Middle frontal gyrus (tissue), 1 donor: ENCODE measurements at regions not wholly inside any gene's neighbourhood (a gene's known extent, or its start where the extent isn't known, plus 50 kb on each side); places are given as distances from the start of the nearest gene placed in this dataset.

ENCODE experiments used
- DNase-seq: peaks from one replicate; pipeline ENCODE4 v3.0.0-alpha.2; 2015; ENCODE audit warnings: low spot score; ENCODE audit errors: extremely low spot score

DNA sequence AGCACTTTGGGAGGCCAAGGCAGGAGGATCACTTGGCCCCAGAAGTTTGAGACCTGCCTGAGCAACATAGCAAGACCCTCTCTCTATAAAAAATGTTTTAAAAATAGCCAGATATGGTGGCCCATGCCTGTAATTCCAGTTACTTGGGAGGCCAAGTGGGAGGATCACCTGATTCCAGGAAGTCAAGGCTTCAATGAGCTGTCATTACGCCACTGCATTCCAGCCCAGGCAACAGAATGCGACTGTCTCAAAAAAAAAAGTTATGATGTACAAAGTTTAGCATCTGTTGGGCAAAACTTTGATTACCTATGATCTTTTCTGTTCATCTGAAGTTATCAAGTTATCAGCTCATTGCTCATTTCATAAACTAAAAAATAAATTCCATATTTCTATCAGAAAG, 504.1 kb upstream of the PKDCC start:
- DNase-seq: no peak

- DNase-seq: no peak
Observed at GRCh38 chr2:41544709-41545108, 503.1 kb upstream of the PKDCC start.

DNA sequence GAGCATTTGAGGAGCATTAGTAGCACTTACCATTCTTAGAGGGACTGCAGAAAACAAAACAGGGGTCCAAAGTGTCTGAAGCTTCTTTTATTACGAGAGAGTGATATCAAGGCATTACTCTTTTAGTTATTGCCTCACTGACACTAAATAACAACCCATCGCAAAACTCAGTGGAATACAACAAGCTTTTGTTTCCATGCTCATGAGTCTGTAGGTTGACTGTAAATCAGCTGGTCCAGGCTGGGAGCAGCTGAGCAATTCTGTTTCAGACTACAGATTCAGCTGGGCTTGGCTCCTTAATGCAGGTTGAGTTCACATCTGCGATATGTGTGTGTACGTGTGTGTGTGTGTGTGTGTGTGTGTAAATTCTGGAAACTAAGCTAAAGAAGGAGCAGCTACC, 501.8 kb upstream of the PKDCC start:
- DNase-seq: no peak

GRCh38 chr2:41568648-41569047, 479.2 kb upstream of the PKDCC start:
- DNase-seq: no peak

GRCh38 chr2:41572154-41572553, 475.7 kb upstream of the PKDCC start:
- no peak for DNase-seq

DNA sequence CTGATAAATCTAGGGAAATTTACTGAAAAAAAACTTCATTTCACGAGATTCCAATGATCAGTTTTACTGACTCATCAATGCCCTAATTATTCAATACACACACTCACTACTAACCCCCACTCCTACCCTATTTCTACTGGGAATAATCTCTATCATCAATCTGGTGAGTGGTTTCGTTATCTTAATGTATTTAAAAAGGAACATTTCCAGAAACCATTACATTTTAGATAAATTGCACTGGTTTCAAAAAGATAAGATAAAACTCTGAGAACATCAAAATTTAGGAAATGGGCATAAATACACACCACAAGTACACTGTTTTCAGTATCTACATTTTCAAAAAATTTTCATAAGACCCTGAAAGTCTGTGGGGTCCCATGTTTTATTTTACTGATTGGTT, 471.4 kb upstream of the PKDCC start:
- DNase-seq: no peak

DNA sequence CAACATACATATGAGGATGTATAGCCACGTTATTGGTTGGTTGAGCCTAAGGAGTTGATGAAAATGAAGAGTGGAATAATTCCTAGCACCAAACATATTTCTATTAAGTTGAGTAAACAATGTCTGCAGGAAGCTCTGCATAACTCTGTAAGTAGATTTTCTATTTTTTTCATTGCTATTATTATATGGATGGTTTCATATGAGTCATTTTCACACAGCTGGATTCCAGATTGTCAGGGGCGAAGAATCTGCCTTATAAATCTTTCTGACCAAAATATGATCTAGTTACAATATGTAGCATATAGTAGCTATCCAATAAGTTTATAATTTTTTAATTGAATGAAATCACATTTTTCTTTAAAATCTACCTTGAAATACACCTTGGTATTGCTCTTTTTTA, 468.0 kb upstream of the PKDCC start:
- no peak for DNase-seq

DNA sequence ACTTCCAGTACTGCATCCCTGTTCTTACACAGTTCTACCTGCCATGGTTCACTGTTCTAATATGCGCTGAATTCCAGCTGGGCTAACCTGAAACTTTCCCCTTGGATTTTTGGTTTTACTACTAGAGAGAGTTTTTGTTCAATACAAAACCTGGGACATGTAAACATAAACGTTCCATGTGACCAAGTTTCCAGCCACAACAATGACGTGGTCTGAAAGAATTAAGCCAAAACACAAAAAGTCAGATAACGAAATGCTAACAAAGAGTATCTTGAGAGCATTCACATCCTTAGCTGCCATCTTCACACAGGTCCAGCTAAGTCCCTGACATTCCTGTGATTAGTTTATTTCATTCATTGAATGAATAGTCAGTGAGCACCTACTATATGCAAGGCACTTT, 467.0 kb upstream of the PKDCC start:
- DNase-seq: no peak

DNA sequence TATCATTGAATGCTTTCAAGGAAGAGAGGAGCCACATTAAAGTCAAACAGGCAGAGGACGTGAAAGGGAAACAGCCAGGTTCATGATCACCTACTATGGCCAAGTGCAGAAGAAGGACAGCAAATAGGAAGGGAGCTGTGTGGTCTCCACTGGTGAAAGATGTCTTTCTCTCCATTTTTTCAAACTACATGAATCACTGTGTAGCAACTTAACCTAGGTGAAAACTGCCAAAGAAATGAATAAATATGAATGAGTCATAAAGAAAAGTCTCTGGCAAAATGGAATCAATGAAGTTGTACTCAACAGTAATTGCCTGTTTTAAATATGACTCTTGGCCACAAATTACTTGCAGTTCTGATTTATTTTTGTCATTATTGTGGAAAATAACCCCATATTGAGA, 452.6 kb upstream of the PKDCC start:
- DNase-seq: no peak

- no peak for DNase-seq
Observed at GRCh38 chr2:41597680-41598079, 450.1 kb upstream of the PKDCC start.

DNA sequence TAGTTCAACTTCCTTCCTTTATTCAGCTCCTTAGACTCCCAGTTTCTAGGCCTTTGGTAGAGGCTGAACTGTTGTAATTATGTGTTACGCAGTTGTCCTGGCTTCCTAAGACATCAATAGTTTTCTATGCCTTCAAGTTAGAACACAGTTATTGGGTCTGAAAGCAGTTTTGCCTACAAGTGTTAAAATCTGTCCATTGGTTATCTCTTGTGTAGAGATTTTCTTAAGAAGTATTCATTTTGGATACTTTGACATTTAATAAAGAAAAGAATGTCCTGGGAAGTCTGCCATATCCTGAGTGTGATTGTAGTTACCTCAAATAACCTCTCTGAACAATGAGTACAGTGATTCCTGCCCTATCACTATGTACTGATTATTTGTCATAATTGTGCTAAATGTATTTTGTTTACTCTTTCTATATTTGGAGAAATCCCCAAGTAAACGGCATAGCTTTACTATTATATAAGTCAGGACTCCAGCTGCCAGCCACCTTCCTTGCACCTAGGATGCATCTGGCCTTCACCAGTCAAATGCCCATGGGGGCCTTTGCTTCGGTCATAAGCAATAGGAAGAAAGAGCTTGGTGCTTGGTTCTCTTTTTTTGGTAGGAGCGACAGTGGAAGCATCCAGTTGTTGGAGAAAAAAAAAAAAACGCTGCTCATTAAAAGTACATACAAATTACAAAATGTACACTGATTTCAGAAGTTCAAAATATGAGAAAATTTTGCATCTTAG, 449.5 kb upstream of the PKDCC start:
- no peak for DNase-seq

DNA sequence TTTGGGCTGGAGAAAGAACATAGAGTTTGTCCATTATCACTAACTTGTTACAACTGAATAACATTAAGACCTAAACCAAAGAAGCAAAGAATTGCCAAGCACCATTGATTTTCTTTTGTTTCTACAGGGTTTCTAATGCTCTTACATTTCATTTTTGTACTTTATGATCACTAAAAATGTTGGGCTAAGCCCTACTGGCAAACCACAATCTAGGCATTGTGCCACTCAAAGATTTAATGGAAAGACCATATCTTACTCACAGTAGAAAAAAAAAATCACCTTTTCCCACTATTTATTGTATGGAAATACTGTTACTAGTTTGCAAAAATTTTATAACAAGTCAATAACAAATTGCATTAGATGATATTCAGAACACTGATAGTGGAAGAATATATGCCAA, 447.4 kb upstream of the PKDCC start:
- DNase-seq: no peak

DNA sequence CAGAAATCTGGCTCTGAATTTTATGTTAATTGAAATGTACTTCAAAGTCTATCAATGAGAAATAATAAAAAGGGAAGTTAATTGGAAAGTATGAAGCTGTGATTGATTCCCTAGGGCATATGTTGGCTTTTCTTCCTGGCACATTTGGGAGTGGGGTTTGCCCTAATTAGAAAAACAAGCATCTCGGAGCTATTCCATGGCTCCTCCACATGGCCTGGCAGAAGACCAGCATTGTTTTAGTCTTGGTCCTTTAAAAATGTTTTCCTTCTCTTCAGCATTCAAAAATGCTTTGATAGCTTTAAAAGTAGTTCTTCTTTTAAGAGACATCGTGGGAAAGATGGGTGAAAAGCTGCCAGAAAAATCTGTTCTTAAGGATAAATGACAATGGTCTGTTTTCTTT, 445.5 kb upstream of the PKDCC start:
- DNase-seq: no peak

DNA sequence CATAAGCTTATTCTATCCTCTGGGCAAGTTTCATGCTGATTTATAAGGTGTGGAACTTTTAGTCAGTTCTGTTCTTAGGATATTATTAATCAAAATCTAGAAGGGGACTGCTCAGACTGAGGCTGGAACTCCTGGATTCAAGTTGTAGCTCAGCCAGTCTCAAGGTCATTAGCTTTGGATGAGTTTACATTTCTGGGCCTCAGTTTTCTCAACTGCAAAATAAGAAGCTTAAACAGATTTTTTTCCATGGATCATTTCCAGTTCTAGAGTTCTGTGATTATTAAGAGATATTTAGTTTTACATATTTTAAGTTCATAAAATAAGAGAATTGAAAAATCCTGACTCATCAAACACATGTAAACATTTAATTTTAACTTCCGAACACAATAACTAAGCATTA, 442.5 kb upstream of the PKDCC start:
- no peak for DNase-seq

DNA sequence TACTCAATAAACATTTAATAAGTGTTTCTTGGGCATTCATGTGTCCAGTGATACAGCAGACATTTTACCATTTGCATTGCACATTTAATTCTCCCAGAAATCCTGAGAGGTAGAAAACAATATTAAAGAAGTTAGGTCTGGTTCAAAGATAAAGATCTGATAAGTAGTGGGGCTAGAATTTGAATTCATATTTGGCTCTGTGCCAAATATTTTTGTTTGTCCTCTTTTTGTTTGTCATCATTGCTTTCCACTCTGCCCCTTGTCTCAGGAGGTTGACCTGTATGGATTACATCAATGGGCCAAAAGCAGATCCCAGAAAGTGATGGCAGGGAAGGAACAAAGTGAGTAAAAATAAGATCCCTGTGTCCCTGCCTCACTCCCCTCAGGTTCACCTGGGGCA, 441.9 kb upstream of the PKDCC start:
- DNase-seq: no peak

- DNase-seq: no peak
Observed at GRCh38 chr2:41610501-41611190, 437.2 kb upstream of the PKDCC start.

DNA sequence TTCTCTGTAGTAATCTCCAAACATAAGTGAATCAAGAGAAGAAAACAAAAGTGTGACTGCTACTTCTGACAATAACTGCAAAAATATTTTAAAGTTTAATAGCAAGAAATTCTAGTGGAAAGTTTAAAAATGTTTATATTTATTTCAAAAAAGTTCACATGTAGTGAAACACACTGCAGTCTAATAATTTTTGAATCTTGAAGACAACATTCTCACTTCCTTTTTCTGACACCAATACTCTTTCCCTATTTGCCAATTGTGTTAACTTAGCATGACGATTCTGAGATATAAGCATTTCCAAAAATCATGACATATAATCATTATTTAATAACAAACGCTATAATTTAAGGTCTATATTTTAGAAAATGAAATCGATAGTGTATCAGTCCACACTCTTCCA, 429.1 kb upstream of the PKDCC start:
- DNase-seq: no peak

DNA sequence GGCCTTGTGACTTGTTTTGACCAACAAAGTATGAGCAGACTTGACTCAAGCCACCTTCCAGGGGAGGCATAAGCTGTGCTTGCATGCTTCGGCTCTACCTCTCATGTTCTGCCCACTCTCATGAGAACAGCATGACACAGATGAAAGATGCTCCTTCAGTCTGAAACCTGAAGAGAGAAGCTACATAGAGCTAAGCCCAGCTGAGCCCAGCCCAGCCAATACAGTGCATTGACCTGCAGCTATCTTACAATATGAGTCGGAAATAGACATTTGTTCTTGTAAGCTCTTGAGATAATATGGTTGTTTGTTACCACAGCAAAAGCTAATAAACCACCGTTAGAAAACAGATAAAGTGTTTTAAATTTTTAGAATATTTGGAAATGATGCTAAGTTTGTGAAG, 426.7 kb upstream of the PKDCC start:
- no peak for DNase-seq

- DNase-seq: no peak
Observed at GRCh38 chr2:41621563-41621962, 426.3 kb upstream of the PKDCC start.

DNA sequence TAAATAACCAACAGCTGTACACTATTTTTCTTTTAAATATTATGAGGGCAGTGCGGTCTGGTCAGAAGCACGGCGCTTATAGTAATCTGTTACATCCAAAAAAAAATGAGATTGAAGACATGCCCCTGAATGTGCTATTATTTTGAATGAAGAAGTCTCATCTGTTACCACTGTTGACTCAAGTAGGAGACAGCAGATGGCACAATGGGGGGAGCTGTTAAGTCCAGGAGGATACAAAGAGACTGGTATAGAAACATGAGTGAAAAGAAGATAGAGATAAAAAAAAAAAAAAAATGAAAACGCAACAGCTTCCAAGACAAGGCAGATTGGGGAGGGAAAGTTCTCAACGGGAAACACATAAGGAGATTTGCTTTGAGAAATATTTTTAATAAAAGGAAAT, 425.5 kb upstream of the PKDCC start:
- no peak for DNase-seq

DNA sequence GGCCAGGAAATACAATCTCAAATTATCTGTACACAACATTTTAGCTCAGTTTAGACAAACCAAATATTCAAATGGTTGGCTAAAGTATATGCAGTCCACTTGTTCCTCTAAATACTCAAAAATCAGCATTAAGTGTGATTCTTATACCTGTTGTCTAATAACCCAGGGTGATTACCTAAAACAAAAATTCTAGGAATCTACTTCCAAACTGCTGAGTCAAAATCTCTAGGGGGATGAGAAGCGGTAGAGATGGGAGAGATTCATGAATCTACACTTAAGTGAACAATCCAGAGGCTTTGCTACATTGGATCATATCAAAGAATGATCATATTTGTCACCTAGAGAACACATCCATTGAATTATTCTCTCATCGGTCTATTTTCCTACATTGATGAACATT, 420.9 kb upstream of the PKDCC start:
- no peak for DNase-seq

DNA sequence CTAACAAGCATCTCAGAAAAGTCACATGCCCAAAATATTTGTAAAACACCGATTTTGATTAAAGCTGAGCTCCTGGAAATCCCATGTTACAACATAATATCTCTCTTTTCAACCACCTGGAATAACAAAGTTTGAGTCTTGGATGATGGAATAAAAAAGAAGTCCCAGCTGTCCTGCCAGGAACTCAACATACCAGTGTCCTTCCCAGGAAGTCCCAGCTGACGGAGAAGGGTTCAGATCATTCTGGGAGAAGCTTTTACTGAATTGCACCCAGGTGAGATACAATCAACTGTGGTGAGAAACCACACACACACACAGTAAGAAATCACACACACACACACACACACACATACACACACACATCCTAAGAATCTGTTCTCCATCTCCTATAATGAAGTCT, 413.1 kb upstream of the PKDCC start:
- DNase-seq: no peak

- DNase-seq: no peak
Observed at GRCh38 chr2:41644936-41645335, 402.9 kb upstream of the PKDCC start.
